GM19240 (cell line): ENCODE measurements at regions not wholly inside any gene's neighbourhood (a gene's known extent, or its start where the extent isn't known, plus 50 kb on each side); places are given as distances from the start of the nearest gene placed in this dataset.
"Not testable (repeated sequence)": the region's sequence is repeated elsewhere in the genome, so short reads cannot be mapped to it uniquely, and the experiment has no call there.

Experiments used
- DNase-seq: peaks from one replicate; pipeline ENCODE4 v3.0.0; 2011; ENCODE audit warnings: low spot score; ENCODE audit not compliant: insufficient read length

DNA sequence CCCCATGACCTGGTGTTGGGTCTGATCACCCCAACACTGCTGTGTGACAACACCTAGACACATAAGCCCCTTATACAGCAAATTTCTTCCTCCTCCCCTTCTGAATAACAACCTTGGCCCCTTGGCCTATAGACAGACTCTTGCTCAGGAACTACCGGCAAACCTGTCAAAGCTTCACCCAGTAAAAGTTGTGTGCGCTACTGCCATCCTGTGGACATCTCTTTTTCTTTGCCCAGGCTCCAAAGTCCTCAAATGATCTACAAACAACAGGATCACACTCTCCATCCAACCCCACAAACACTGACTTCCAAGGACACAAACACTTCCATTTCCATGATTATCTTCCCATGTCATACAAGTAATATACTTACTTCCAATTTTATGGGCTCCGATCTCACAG, 1265.8 kb downstream of the RPIA start:
- DNase-seq: not testable (repeated sequence)

DNA sequence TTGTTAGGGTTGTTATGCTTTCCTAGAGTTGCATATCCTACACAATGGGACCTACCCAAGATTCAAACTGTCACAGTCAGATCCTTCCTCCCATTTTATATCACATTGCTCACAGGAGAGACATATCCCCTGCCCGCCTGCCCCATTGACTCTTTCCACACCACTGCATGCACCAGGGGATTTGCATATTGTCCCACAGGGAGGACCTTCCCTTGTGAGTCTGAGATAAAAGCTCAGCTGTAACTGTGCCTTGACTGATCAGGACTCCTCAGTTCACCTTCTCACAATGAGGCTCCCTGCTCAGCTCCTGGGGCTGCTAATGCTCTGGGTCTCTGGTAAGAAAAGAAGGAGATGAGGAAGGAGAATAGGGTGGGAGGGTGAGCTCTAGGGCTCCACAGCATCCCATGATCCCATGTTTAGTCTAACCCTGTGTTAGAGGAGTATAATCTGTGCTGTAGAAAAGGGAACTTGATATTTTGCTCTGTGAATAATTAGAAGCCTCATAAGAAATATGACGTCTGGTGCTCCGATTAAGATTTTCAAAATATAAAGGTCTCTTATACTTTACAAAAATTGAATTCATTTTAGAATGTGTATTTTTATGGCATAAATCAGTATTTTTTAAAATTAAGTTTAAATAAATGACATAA, 1268.4 kb downstream of the RPIA start:
- DNase-seq: not testable (repeated sequence)

DNA sequence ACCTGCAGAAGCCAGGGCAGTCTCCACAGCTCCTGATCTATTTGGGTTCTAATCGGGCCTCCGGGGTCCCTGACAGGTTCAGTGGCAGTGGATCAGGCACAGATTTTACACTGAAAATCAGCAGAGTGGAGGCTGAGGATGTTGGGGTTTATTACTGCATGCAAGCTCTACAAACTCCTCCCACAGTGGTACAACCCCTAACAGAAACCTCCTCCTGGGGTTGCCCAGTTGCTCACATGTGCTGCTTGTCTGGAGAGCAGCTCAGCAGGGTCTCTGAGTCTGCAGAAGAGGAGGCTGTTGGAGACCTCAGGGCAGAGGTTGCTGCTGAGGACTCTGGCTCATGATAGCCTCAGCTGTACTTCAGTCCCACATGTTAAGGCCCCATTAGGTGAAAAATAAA, 1269.1 kb downstream of the RPIA start:
- DNase-seq: not testable (repeated sequence)

DNA sequence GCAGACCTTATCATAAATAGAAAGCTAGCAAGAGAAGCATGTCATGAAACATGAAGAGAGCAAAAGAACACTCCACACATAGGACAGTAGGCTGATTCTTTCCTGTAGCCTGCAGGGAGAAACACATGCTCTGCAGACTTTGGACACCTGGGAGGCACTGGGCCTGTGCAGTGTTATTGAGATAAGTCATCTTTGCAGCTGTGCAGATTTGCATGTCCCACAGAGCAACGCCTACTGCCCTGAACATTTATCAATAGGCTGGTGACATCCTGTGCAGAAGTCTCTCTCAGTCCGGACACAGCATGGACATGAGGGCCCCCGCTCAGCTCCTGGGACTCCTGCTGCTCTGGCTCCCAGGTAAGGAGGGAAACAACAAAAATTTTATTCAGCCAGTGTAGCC, 1277.1 kb downstream of the RPIA start:
- DNase-seq: not testable (repeated sequence)

DNA sequence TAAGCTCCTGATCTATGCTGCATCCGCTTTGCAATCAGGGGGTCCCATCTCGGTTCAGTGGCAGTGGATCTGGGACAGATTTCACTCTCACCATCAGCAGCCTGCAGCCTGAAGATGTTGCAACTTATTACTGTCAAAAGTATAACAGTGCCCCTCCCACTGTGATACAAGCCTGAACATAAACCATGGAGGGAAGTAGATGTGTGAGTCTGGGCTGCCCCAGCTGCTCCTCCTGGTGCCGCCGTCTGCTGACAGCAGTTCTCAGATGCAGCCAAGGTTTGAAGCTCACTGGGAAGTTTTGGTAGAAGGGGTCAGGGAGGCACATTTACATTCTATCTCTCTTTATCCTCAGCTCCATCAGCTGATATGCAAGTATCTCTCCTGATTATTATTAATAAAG, 1277.7 kb downstream of the RPIA start:
- DNase-seq: not testable (repeated sequence)

DNA sequence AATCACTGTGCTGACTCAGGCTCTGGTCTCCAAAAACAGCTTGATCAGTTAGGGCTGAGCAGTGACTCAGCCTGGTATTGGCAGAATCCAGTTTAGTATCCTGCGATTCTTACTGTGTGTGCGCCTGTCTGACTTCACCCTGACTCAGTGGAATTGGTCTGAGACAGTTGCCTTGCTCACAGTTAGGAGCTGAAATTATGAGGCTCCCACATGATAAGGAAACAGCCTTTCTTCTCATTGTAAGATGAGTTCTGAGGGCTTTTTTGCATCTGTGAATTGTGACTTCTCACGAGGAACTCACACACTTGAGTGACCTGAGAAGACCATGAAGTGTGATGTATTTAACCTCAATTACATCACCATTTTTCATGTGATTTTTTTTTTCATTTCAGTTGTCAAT, 1282.4 kb downstream of the RPIA start:
- not testable (repeated sequence) for DNase-seq

DNA sequence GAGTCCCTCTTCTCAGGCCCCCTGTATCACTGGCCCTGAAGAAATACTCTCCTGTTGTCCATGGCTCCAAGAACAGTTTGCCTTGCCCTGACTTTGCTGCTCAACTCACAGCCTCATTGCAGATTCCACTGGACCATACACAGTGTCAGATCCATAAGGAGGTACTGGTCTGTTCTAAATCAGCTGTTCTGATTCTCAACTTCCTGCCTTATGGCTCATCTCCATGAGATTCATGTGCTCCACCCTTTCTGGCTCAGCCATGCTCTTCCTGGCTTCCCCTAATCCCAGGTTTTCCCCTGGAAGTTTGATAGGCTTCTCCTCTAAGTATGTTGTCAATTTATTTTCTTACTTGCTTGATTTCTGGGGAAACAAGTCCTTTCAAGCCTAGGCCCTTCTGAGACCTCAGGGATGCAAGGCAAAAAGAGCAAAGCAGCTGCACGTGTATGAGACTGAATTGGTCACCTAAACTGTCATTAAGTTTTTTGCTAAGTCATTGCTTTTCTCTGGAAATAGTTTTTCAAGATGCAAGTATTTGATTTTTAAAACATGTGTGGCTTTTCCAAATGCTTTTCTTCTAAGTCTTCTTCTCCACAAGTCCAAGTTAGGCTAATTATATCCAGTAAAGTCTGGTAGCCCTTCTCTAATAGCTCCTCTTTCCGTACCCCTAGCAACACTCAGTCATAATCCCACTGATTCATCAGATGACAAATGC, 1288.5 kb downstream of the RPIA start:
- not testable (repeated sequence) for DNase-seq

DNA sequence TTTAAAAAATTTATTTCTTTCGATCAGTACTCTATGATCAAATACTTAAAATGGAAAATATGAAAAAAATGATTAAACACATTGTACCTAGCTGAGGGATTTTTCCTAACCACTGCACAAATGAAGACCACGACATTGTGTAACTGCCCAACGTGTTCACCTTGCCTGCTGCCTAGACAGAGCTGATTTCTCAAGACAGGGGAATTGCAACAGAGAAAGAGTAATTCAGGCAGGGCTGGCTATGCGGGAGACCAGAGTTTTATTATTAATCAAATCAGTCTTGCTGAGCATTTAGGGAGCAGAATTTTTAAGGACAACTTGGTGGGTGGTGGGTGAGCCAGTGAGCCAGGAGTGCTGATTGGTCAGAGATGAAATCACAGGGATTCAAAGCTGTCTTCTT, 1290.8 kb downstream of the RPIA start:
- DNase-seq: not testable (repeated sequence)

DNA sequence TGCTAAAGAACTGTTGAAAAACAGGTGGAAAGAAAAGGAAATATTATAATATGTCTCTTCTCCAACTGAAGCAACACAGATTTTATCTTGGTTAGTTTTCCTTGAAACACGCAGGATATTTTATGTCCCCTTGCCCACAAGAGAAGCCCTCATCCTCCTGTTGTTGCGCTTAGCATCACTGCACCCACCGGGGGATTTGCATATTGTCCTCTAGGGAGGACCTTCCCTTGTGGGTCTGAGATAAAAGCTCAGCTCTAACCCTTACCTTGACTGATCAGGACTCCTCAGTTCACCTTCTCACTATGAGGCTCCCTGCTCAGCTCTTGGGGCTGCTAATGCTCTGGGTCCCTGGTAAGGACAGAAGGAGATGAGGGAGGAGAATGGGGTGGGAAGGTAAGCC, 1294.2 kb downstream of the RPIA start:
- DNase-seq: not testable (repeated sequence)

DNA sequence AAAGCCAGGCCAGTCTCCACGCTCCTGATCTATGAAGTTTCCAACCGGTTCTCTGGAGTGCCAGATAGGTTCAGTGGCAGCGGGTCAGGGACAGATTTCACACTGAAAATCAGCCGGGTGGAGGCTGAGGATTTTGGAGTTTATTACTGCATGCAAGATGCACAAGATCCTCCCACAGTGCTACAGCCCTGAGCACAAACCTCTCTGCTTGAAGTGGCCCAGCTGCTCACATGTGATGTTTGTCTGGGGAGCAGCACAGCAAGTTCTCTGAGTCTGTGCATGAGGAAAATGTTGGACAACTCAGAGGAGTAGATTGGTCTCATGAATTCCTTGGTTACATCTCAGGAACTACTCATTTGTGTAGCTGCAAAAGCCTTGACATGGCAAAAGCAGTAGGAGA, 1295.1 kb downstream of the RPIA start:
- not testable (repeated sequence) for DNase-seq

DNA sequence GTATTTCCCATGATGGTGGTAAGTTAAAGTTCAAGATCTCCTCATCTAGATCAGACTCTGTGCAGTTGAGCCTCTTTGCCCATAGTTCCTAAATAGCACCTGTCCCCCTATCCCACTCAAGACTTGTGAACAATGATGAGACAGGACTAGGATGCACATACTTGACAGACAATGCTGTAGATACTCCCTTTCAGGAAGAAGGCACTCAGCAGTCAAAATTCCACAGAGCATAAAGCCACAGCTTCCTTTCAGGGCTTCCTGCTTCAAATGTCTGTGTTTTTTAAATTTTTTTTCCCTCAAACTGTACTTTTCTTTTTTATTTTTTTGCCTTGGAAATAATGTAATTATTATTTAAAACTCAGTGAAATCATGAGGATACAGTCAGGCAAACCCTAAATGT, 1305.3 kb downstream of the RPIA start:
- DNase-seq: not testable (repeated sequence)

DNA sequence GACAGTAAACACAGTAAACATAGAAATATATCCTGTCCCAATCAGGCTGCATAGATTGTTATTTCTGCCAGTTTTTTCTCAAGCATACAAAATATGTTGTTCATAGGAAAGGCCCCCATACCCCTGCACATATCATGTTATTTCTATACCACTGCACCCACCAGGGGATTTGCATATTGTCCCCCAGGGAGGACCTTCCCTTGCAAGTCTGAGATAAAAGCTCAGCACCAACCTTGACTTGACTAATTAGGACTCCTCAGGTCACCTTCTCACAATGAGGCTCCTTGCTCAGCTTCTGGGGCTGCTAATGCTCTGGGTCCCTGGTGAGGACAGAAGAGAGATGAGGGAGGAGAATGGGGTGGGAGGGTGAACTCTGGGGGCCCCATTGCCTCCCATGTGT, 1313.1 kb downstream of the RPIA start:
- DNase-seq: not testable (repeated sequence)

DNA sequence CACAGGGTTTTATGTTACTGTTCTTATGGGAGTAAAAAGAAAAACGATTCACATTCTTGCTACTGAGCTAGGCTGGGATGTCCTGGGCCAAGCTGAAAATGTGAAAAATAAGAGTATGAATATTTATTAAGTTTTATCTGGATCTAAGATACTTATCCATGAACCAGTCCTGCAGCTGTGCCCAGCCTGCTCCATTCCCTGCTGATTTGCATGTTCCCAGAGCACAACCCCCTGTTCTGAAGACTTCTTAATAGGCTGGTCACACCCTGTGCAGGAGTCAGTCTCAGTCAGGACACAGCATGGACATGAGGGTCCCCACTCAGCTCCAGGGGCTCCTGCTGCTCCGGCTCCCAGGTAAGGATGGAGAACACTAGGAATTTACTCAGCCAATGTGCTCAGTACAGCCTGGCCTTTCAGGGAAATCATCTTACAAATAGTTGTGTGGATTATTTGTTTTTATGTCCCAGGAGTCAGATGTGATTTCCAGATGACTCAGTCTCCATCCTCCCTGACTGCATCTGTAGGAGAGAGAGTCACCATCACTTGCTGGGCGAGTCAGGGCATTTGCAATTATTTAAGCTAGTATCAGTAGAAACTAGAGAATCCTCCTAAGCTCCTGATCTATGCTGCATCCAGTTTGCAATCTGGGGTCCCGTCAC, 1319.1 kb downstream of the RPIA start:
- DNase-seq: not testable (repeated sequence)

DNA sequence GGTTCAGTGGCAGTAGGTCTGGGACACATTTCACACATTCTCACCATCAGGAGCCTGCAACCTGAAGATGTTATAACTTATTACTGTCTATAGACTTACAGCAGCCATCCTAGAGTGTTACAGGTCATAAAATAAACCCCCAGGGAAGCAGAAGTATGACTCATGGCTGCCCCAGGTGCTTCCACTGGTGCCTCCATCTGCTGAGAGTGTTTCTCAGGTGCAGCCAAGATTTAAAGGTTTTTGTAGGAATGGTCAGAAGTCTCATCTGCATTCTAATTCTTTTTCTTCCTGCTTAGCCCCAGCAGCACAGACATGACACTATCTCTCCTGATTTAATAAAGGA, 1319.6 kb downstream of the RPIA start:
- not testable (repeated sequence) for DNase-seq

DNA sequence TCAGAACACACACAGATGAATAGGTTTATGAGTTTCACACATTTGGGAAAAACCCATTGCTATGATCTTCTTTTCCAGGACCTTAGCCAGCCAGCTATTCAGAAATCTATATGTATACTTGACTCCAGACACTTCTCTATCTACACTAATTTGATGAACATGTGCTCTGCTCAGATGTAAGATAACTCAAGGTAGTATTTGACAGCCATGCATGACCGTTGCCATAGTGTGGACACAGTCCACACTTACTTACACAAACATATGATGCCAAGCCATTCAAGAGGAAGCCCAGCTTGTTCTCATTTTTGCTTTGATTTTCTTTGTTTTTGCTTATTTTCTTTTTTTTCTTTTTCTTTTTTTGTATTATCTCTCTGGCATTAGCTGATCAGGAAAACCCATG, 1328.4 kb downstream of the RPIA start:
- DNase-seq: not testable (repeated sequence)

DNA sequence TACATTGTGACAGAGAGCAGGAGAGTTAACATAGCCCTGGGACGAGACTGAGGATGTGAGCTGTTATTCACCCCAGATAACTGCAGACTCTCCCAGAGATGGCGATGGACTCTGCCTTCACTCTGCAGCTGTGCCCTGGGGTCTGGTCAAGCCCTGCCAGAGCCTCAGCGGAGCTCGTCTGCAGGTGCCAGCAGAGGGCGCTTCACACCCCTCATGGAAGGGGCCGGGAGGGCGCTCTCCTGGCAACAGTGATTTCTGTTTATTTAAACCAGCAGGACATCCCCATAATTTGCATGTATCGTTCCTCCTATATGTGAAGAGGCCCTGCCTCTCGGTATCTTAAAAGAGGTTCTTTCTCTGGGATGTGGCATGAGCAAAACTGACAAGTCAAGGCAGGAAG, 1329.8 kb downstream of the RPIA start:
- not testable (repeated sequence) for DNase-seq

DNA sequence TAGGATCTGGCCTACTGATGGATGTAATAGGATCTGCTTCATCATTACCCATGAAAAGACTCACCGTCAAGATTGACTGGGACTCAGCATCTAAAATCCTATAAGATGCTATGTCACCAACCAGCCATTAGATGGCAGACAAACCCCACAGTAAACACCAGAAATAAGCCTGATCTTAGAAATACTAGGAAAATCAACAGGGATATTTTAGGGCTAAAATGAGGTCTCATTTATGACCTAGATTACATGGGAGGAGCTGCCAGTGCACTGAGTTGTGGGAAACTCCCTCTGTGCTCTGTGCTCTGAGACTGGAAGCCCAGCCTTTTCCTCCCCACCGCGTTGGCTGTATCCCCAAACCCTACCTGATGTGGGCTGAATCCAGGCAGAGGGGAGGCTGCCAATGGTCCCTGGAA, 1335.8 kb downstream of the RPIA start:
- not testable (repeated sequence) for DNase-seq

DNA sequence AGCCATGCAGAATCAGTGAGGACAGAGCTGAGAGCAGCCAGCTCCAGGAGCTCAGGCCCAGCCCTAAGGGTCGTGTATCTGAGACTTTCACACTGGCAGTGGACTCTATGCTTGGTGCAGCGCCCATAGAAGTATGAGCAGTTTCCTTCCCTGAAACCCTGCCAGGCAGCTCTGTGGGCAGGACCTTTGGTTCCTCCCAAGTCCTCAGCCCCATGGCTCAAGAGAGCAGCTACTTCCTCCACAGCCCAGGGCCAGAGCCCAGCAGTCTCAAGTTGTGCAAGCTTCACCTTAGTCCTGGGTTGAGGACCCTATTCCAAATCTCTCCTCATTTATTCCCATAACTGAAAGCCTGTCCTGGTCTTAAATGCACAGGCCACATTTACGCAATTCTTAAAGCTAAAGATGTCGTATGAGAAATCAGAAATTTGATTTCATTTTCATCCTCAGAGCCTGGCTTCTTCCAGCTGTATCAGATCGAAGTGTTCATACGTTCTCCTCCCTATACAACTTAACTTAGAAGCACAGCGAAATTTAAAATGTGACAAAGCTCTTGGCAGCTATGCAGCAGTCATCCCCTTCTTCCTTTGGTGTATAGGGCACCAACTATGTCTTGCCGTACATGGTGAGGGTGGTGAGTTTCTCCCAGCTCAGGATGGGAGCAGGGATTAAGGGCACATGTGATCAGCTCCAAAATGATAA, 1337.1 kb downstream of the RPIA start:
- DNase-seq: not testable (repeated sequence)

DNA sequence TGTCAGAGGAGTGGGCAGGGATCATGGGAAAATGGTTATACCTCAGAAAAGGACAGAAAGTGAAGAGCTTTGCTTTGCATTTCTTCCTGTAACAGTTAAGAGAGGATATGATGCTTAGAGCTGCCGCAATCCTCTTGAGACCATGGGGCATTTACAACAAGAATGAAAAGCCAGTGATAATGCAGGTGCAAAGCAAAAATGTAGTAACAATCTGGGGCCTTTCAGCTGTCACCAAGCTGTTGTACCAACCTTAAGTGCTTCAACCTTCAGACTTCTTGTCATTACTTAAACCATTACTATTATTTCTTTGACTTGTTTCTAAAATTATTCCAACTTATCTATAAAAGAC, 1337.6 kb downstream of the RPIA start:
- not testable (repeated sequence) for DNase-seq

DNA sequence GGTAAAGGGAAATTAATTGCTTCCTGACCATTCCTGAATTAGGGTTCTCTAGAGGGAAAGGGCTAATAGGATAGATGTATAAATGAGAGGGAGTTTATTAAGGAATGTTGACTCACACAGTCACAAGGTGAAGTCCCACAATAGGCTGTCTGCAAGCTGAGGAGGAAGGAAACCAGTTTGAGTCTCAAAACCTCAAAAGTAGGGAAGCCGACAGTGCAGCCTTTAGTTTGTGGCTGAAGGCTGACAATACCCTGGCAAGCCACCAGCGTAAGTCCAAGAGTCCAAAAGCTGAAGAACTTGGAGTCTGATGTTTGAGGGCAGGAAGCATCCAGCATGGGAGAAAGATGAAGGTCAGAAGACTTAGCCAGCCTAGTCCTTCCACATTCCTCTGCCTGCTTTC, 1340.8 kb downstream of the RPIA start:
- DNase-seq: not testable (repeated sequence)

DNA sequence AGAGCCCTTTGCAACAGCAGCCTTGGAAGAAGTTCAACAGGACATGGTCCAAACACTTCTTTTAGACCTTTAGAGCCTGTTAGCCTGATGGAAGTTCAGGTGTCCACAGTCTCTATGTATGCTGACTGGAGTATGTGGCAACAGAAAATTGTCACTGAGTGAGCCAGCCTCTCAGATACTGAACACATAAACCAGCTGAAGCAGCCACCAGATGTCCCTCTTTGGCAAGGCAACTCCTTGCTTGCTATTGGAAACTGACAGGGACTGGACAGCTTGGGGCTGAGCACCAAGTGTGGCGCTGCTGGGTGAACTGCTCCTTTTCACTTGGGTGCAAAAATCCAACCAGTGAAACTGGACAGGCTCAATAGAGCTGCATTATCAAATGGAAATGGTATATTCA, 1344.9 kb downstream of the RPIA start:
- DNase-seq: not testable (repeated sequence)

DNA sequence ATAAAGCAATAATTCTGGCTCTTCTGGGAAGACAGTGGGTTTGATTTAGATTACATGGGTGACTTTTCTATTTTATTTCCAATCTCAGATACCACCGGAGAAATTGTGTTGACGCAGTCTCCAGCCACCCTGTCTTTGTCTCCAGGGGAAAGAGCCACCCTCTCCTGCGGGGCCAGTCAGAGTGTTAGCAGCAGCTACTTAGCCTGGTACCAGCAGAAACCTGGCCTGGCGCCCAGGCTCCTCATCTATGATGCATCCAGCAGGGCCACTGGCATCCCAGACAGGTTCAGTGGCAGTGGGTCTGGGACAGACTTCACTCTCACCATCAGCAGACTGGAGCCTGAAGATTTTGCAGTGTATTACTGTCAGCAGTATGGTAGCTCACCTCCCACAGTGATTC, 1347.6 kb downstream of the RPIA start:
- not testable (repeated sequence) for DNase-seq
